Astrocyte (in vitro differentiated cells and primary cell): ENCODE measurements at regions not wholly inside any gene's neighbourhood (a gene's known extent, or its start where the extent isn't known, plus 50 kb on each side); places are given as distances from the start of the nearest gene placed in this dataset.

Experiments
- DNase-seq: peaks from one replicate; pipeline ENCODE4 v3.0.0-alpha.2; 2010; ENCODE audit warnings: low read depth
- FAIRE-seq: peaks from 2 replicates; lab custom pipeline; 2011; peaks lifted over from hg19 to GRCh38; lab: Jason Lieb, UNC
- H2AFZ ChIP-seq: 2 replicates; pipeline ENCODE4 v1.6.0; 2012; ENCODE audit warnings: low read depth, low read length, inconsistent platforms
- H3K27ac ChIP-seq: 2 replicates; pipeline ENCODE4 v1.5.1; 2011; ENCODE audit warnings: low read depth, low read length, inconsistent platforms
- H3K27me3 ChIP-seq: 2 replicates; pipeline ENCODE4 v1.6.0; 2011; ENCODE audit warnings: low read length, inconsistent platforms; ENCODE audit not compliant: insufficient read depth
- H3K36me3 ChIP-seq: 2 replicates; pipeline ENCODE4 v1.5.1; 2011; ENCODE audit warnings: low read length, inconsistent platforms; ENCODE audit not compliant: insufficient read depth
- H3K4me1 ChIP-seq: 2 replicates; pipeline ENCODE4 v1.5.1; 2011; ENCODE audit warnings: low read length, inconsistent platforms; ENCODE audit not compliant: insufficient read depth
- H3K4me2 ChIP-seq: 2 replicates; pipeline ENCODE4 v1.6.0; 2012; ENCODE audit warnings: low read length, inconsistent platforms
- H3K4me3 ChIP-seq: 2 replicates; pipeline ENCODE4 v1.5.1; 2011; ENCODE audit warnings: low read depth, mild to moderate bottlenecking, low read length, inconsistent platforms; ENCODE audit not compliant: insufficient read depth
- H3K79me2 ChIP-seq: 2 replicates; pipeline ENCODE4 v1.6.0; 2012; ENCODE audit warnings: mild to moderate bottlenecking, low read length, inconsistent platforms; ENCODE audit not compliant: insufficient read depth
- H3K9ac ChIP-seq: 2 replicates; pipeline ENCODE4 v1.6.0; 2012; ENCODE audit warnings: mild to moderate bottlenecking, low read length, inconsistent platforms
- H3K9me3 ChIP-seq: 2 replicates; pipeline ENCODE4 v1.5.1; 2012; ENCODE audit warnings: low read depth, mild to moderate bottlenecking, low read length, inconsistent platforms; ENCODE audit not compliant: insufficient read depth
- H4K20me1 ChIP-seq: 2 replicates; pipeline ENCODE4 v1.6.0; 2012; ENCODE audit warnings: low read length, inconsistent platforms; ENCODE audit not compliant: insufficient read depth
- H3K27ac Mint-ChIP-seq: one replicate; pipeline ENCODE4 v1.8.0; 2021; ENCODE audit warnings: mild to moderate bottlenecking, mixed read lengths; ENCODE audit not compliant: unreplicated experiment
- H3K27me3 Mint-ChIP-seq: one replicate; pipeline ENCODE4 v1.8.0; 2021; ENCODE audit warnings: low read depth, mixed read lengths; ENCODE audit not compliant: unreplicated experiment
- H3K36me3 Mint-ChIP-seq: one replicate; pipeline ENCODE4 v1.8.0; 2021; ENCODE audit warnings: low read depth, mixed read lengths; ENCODE audit not compliant: unreplicated experiment
- H3K4me1 Mint-ChIP-seq: one replicate; pipeline ENCODE4 v1.8.0; 2021; ENCODE audit warnings: low read depth, mixed read lengths; ENCODE audit not compliant: unreplicated experiment
- H3K4me3 Mint-ChIP-seq: one replicate; pipeline ENCODE4 v1.8.0; 2021; ENCODE audit warnings: mild to moderate bottlenecking, moderate library complexity, mixed read lengths; ENCODE audit not compliant: unreplicated experiment
- H3K9me3 Mint-ChIP-seq: one replicate; pipeline ENCODE4 v1.8.0; 2021; ENCODE audit warnings: mild to moderate bottlenecking, mixed read lengths; ENCODE audit not compliant: unreplicated experiment
- CTCF ChIP-seq: IDR thresholded peaks from 2 replicates; pipeline ENCODE4 v1.5.1; 2011; ENCODE audit warnings: low read depth, mild to moderate bottlenecking, inconsistent platforms, low read length, moderate library complexity; ENCODE audit not compliant: insufficient read depth
- EZH2 ChIP-seq: IDR thresholded peaks from 2 replicates; pipeline ENCODE4 v1.6.1; 2012; ENCODE audit warnings: mild to moderate bottlenecking, low read length, inconsistent platforms; ENCODE audit not compliant: insufficient read depth

- Mint-ChIP-seq H3K9me3 (peaks cover 4% of the 10 kb centered on the region), H3K4me1 (peaks cover 5% of the 10 kb centered on the region)
Measured at GRCh38 chr11:79794484-79795393, 353.9 kb upstream of the TENM4 start.

GRCh38 chr11:79794057-79794456 lies 353.2 kb upstream of the TENM4 start:
- H3K4me3 ChIP-seq: no peak overlapping the region

More at GRCh38 chr11:79794484-79795393, 353.9 kb upstream of the TENM4 start:
- Histone ChIP-seq H3K4me1 (no peaks in the 10 kb centered on the region), H3K36me3 (no peaks in the 10 kb centered on the region), H3K79me2 (no peaks in the 10 kb centered on the region), H4K20me1 (no peaks in the 10 kb centered on the region), H3K4me3 (no peak overlapping the region), H3K27ac (no peak overlapping the region), H3K4me2 (no peak overlapping the region), H3K27me3 (no peaks in the 10 kb centered on the region), H2AFZ (no peak overlapping the region), H3K9me3 (no peaks in the 10 kb centered on the region), H3K9ac (no peak overlapping the region)
- Mint-ChIP-seq H3K27ac (no peak overlapping the region), H3K36me3 (peaks cover 2% of the 10 kb centered on the region), H3K4me3 (no peak overlapping the region), H3K27me3 (no peaks in the 10 kb centered on the region)
- DNase-seq (no peak), FAIRE-seq (no peak)
- TF ChIP-seq CTCF (no peak), EZH2 (no peak)

More at GRCh38 chr11:79794057-79794456, 353.2 kb upstream of the TENM4 start:
- H3K27ac Mint-ChIP-seq: no peak overlapping the region
- H3K27me3 Mint-ChIP-seq: no peaks in the 10 kb centered on the region
- H3K4me1 ChIP-seq: no peaks in the 10 kb centered on the region
- H3K36me3 Mint-ChIP-seq: peaks cover 2% of the 10 kb centered on the region
- no peaks in the 10 kb centered on the region for H3K9me3 ChIP-seq
- no peak overlapping the region for H2AFZ ChIP-seq
- H3K4me1 Mint-ChIP-seq: peaks cover 5% of the 10 kb centered on the region
- DNase-seq (no peak), FAIRE-seq (no peak)
- H3K36me3 ChIP-seq: no peaks in the 10 kb centered on the region
- no peak for TF ChIP-seq EZH2
- no peak for TF ChIP-seq CTCF
- no peak overlapping the region for H3K9ac ChIP-seq
- no peaks in the 10 kb centered on the region for H4K20me1 ChIP-seq
- peaks cover 4% of the 10 kb centered on the region for H3K9me3 Mint-ChIP-seq
- H3K4me2 ChIP-seq: no peak overlapping the region
- H3K27me3 ChIP-seq: no peaks in the 10 kb centered on the region
- no peak overlapping the region for H3K4me3 Mint-ChIP-seq
- no peak overlapping the region for H3K27ac ChIP-seq
- H3K79me2 ChIP-seq: no peaks in the 10 kb centered on the region
